Osteocyte (in vitro differentiated cells): ENCODE measurements at regions not wholly inside any gene's neighbourhood (a gene's known extent, or its start where the extent isn't known, plus 50 kb on each side); places are given as distances from the start of the nearest gene placed in this dataset.
"Not testable (repeated sequence)": the region's sequence is repeated elsewhere in the genome, so short reads cannot be mapped to it uniquely, and the experiment has no call there.

Experiments
- DNase-seq: peaks from one replicate; pipeline ENCODE4 v3.0.0; 2021; ENCODE audit warnings: mixed read lengths; ENCODE audit not compliant: unreplicated experiment; ENCODE audit errors: extremely low spot score
- H3K27ac Mint-ChIP-seq: one replicate; pipeline ENCODE4 v1.8.0; 2021; ENCODE audit warnings: mild to moderate bottlenecking, mixed read lengths; ENCODE audit not compliant: unreplicated experiment
- H3K27me3 Mint-ChIP-seq: one replicate; pipeline ENCODE4 v1.8.0; 2021; ENCODE audit warnings: mixed read lengths; ENCODE audit not compliant: unreplicated experiment
- H3K36me3 Mint-ChIP-seq: one replicate; pipeline ENCODE4 v1.8.0; 2021; ENCODE audit warnings: mixed read lengths; ENCODE audit not compliant: unreplicated experiment
- H3K4me1 Mint-ChIP-seq: one replicate; pipeline ENCODE4 v1.8.0; 2021; ENCODE audit warnings: mixed read lengths; ENCODE audit not compliant: unreplicated experiment
- H3K4me3 Mint-ChIP-seq: one replicate; pipeline ENCODE4 v1.8.0; 2021; ENCODE audit warnings: mild to moderate bottlenecking, moderate library complexity, mixed read lengths; ENCODE audit not compliant: unreplicated experiment
- H3K9me3 Mint-ChIP-seq: one replicate; pipeline ENCODE4 v1.8.0; 2021; ENCODE audit warnings: mixed read lengths; ENCODE audit not compliant: unreplicated experiment
- TF ChIP-seq, protein P1 (sequence below): fragments of 200-600 bp; sonication (generic); IDR thresholded peaks from 2 replicates; pipeline ENCODE4 v1.5.0; 2021; ENCODE audit warnings: antibody characterized with exemption, mild to moderate bottlenecking, moderate library complexity

DNA sequence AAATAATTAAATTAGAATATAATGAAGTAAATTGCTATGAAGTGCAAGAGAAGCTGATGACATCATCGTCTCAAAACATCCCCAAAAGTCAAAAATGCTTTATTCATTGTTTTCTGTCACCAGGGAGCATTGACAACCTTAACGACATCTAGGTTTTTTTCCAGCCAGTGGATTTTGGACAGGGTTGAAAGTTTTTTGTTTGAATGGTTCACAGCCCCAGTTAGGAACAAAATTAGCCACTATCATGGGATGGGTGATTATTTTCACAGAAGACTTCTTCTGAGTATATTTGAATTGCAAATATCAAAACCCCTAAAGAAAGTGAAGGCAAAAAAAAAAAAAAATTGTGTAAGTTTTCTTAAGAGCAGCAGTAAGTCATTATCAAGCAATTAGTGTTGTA is 826.1 kb downstream of the STPG2 start:
- H3K27me3 Mint-ChIP-seq, result no peaks in the 10 kb centered on the region
- no peak overlapping the region for H3K4me3 Mint-ChIP-seq
- DNase-seq, result no peak
- TF ChIP-seq, protein P1, sequence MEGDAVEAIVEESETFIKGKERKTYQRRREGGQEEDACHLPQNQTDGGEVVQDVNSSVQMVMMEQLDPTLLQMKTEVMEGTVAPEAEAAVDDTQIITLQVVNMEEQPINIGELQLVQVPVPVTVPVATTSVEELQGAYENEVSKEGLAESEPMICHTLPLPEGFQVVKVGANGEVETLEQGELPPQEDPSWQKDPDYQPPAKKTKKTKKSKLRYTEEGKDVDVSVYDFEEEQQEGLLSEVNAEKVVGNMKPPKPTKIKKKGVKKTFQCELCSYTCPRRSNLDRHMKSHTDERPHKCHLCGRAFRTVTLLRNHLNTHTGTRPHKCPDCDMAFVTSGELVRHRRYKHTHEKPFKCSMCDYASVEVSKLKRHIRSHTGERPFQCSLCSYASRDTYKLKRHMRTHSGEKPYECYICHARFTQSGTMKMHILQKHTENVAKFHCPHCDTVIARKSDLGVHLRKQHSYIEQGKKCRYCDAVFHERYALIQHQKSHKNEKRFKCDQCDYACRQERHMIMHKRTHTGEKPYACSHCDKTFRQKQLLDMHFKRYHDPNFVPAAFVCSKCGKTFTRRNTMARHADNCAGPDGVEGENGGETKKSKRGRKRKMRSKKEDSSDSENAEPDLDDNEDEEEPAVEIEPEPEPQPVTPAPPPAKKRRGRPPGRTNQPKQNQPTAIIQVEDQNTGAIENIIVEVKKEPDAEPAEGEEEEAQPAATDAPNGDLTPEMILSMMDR, result no peak
- H3K36me3 Mint-ChIP-seq, result no peaks in the 10 kb centered on the region
- peaks cover 18% of the 10 kb centered on the region for H3K9me3 Mint-ChIP-seq
- no peak overlapping the region for H3K27ac Mint-ChIP-seq
- H3K4me1 Mint-ChIP-seq, result no peaks in the 10 kb centered on the region

DNA sequence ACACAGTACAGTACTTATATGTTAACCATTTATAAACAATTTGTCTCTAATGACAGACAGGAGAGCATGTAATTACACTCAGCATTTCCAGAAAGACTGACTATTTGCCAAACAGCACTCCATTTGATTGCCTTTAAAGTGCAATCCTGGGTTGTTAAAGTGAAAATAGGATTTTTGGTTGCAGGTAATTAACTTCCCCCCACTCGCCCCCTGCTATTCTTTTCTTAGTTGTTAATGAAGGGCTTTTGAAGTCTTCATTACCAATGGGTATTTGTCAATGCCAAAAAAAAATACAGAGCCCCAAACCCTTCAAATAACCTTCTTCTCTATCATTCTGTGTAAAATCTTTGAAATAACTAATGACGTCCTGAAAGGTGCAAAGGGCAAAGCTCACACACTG is 825.6 kb downstream of the STPG2 start:
- H3K27me3 Mint-ChIP-seq, result no peaks in the 10 kb centered on the region
- no peaks in the 10 kb centered on the region for H3K36me3 Mint-ChIP-seq
- H3K27ac Mint-ChIP-seq, result no peak overlapping the region
- TF ChIP-seq, protein P1, result no peak
- no peak for DNase-seq
- peaks cover 19% of the 10 kb centered on the region for H3K9me3 Mint-ChIP-seq
- no peaks in the 10 kb centered on the region for H3K4me1 Mint-ChIP-seq
- H3K4me3 Mint-ChIP-seq, result no peak overlapping the region

DNA sequence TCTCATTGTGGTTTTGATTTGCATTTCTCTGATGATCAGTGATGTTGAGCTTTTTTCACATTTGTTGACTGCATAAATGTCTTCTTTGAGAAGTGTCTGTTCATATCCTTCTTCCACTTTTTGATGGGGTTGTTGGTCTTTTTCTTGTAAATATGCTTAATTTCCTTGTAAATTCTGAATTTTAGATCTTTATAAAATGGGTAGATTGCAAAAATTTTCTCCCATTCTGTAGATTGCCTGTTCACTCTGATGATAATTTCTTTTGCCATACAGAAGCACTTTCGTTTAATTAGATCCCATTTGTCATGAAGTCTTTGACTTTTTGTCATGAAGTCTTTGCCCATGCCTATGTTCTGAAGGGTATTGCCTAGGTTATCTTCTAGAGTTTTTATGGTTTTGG is 817.5 kb downstream of the STPG2 start:
- H3K27ac Mint-ChIP-seq, H3K36me3 Mint-ChIP-seq, H3K4me3 Mint-ChIP-seq, DNase-seq, H3K27me3 Mint-ChIP-seq, H3K4me1 Mint-ChIP-seq: not testable (repeated sequence)
- H3K9me3 Mint-ChIP-seq, result peaks cover 33% of the 10 kb centered on the region

DNA sequence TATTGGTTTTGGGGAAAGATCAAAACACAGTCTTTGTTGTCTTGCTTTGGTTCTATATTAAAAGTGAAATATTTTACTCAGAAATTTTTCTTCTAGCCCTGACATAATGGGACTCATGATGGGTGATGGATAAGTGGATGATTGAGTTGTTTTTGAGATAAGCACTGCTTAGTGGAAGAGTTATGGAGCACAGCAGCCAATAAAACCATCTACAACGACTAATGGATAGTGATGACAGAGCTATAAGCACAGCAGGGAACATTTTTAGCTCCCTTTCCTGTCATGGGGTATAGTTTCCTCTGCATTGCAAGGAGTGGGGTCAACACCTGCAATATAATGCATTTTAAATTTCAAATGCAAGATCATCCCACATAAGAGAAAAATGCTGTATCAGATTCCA is 812.4 kb downstream of the STPG2 start:
- Mint-ChIP-seq H3K4me1 (no peaks in the 10 kb centered on the region), H3K9me3 (peaks cover 14% of the 10 kb centered on the region), H3K4me3 (no peak overlapping the region), H3K36me3 (no peaks in the 10 kb centered on the region), H3K27ac (no peak overlapping the region), H3K27me3 (no peaks in the 10 kb centered on the region)
- DNase-seq, result no peak
- TF ChIP-seq, protein P1, result no peak

DNA sequence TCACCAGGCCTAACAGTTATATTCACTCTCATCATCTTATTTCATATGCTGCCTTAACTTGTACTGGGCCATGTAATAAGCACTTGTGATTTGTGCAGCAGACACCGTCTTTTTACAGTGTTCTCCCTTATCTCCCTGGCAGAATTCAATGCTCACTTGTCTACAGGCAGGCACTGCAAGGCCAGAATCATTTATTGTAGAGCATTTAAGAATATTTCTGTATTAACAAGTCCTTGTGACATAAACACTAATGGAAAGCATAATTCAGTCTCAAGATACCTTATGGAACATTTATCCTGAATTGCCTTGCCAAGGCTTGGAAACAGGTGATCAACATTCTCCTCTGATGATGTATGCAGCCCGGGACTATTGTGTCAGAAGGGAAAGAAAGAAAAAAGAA is 808.9 kb downstream of the STPG2 start:
- Mint-ChIP-seq H3K4me3 (no peak overlapping the region), H3K27ac (no peak overlapping the region)

More for the DNA sequence above, 808.9 kb downstream of the STPG2 start:
- TF ChIP-seq, protein P1, result no peak
- no peaks in the 10 kb centered on the region for H3K27me3 Mint-ChIP-seq
- H3K9me3 Mint-ChIP-seq, result peaks cover 21% of the 10 kb centered on the region
- no peak for DNase-seq
- H3K4me1 Mint-ChIP-seq, result no peaks in the 10 kb centered on the region
- H3K36me3 Mint-ChIP-seq, result no peaks in the 10 kb centered on the region
